GM21619 (cell line): ENCODE measurements at regions not wholly inside any gene's neighbourhood (a gene's known extent, or its start where the extent isn't known, plus 50 kb on each side); places are given as distances from the start of the nearest gene placed in this dataset.

ENCODE experiments used
- ATAC-seq: cut with Tn5 transposase; IDR thresholded peaks from one replicate; pipeline ENCODE4 v1.9.1; 2021; ENCODE audit not compliant: unreplicated experiment

DNA sequence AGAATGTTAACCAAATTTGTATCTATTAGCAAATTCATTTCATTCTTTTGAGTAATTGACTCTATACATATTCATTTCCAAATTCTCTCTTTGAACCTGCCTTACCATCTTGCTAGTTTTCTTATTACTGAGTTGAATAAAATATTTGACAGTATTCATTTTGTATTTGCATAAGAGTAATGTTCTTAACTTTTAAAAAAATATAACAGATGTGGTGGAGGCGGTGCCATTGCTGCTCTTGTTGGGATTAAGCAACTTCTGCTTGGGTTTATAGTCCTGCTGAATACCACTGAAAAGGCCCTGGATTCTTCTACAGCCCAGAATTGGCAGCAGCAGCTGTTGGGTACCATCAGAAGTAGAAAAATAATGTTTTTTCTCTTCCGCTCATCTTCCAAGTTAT is 148.9 kb upstream of the PEX5L start:
- no peak for ATAC-seq

DNA sequence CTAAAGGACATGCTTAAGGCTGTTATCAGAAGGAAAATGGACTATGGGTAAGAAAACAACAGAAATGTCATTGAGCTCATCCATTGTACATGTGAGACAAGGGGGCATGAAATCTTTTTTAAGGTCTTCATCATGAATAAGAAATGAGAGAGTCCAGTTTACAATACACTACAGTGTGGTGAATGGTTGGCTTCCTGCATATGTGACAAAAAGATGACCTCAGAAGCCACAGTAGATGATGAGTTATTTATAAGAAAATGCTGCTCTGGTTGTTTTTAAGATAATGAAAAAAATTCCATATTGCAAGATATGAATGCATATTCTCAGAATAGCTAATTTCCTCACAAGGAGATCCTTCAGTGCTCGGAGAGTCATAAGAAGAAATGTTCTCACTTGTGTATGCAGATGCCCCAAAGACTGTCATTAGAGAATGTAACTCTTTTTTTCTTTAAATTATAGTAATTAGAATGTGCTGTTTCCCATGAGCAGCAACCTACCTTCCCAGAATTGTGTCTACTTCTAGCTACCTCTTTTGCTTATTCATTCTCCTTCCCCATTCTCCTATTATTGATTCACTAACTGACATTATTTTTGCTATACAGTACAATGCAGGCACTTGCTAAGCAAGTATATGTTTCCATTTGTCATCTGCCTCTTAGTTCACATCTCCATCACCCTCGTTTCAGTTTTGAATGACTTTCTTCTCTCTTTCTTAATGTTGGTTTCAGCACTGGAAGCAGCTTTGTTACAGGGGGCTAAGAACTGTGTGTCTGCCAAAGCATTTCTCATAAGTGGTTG is 152.0 kb upstream of the PEX5L start:
- peak; percentile 66 for ATAC-seq

DNA sequence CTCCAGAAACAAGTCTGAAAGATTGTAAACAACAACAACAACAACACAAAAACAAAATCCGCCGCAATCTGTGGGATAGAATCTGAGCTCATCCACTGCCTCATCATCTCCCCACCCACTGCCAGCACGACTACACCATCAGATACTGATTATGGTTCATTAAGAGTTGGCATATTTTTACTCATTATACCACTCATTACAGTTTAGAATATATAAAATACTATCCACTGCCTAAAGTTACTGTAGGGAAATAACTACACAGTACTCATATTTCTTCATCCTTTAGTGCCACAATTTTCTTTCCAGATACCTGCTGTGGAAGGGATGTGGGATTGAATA is 152.5 kb upstream of the PEX5L start:
- ATAC-seq: peak; percentile 27

DNA sequence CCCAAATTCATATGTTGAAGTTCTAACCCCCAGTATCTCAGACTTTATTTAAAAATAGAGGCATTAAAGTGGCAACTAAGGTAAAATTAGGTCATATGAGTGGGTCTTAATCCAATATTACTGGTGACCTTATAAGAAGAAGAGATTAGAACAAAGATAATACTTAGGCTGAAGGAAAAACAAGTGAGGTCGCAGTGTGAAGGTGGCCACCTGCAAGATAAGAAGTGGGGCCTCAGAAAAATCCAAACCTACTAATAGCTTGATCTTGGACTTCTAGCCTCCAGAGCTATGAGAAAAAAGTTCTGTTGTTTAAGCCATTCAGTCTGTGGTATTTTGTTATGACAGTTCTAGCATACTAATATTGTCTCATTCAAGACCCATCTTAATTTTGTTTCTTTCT is 159.9 kb upstream of the PEX5L start:
- no peak for ATAC-seq

DNA sequence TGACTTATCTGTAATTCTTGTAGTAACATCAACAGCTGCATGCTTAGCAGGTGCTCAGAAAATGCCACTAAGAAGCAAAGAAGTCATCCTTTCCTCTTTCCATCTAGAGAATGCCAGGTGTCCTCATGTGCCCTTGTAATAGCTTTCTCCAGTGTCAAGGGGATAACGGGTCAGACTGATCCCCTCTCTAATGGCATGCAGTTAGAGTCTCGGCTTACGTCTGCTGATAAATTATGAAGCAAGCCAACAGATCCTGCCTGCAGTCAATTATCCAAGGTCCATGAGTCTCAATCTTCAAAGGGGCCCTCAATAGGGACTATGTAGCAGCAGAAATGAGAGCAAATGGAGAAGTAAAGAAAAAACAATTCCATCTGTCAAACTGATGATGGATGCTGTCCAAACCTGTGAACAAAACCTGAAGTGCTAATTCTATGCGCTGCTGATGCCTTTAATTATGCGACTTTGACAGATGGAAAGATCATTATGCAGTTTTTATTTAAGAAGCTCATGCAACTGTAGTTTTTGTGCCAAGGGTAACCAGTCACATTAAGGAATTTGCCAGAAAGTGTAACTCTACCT is 162.8 kb upstream of the PEX5L start:
- ATAC-seq: no peak

DNA sequence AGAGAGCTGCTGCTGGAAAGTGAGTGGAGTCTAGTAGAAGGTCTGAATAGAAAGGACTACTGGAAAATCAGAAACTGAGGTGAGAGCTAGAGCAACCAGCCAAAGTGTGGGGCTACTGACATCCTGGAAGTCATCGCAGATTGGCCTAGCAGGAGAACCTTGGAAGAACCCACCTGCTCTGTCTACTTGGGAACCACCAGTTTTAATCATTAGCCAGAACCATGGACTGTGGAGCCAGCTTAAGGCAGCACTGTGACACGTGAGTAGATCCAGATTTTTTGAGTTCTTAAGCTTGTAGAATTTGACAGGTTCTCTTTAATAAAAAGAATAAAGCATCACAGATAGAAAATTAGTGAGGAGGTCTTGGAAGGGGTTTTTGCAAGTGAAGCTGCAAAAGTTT is 179.1 kb upstream of the PEX5L start:
- ATAC-seq: no peak

DNA sequence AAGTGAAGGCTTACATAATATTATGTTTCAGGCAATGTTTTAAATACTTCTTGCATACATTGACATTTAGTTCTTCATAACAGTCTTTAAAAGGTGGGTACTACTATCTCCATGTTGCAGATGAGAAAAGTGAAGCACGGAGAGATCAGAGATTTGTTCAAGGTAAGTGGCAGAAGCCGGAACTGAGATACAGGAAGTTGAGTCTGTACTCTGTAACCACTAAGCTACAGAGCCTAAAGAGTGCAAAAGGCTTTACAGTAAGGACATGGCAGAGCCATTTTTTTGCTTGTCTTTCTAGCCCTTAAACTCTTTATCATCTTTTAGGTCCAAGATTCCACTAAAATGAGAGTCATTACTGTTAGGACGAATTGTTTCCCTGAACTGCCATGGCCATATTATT is 186.5 kb upstream of the PEX5L start:
- ATAC-seq: no peak

DNA sequence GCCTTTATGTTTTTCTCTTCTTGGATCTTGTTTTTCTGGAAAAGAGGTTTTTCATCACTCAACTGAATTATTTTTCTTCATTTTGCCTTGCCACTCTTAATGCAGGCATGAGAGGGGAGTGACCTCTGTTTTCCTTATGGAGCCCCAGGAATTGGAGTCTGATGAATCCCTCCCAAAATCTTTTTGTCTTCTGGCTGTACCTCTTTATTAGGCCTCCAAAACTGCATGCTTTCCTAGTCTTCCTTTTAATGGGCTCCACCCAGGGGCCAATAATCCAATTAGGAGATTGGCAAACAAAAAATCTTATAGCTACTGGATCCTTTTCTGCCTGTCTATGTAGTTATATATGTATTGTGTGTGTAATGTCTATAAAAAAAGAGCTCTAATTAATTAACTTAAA is 192.4 kb upstream of the PEX5L start:
- no peak for ATAC-seq

DNA sequence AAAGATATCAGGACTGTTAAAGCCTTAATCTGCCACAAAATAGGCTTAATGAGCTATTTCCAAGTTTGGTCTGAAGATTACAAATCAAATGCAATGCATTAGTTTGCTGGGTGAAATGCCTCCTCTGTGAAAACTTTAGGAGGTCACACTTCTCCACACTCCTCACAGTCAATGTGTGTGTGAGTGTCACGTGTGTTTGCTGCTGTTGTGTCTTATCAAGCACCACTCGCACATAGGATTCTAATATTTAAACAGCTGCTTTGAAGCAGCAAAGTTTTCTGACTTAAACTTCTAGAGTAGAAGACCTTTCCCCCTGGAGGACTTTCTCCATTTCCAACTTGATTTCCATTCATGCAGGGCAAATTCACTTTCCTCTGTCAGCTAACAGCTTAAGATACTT is 203.2 kb upstream of the PEX5L start:
- ATAC-seq: no peak

DNA sequence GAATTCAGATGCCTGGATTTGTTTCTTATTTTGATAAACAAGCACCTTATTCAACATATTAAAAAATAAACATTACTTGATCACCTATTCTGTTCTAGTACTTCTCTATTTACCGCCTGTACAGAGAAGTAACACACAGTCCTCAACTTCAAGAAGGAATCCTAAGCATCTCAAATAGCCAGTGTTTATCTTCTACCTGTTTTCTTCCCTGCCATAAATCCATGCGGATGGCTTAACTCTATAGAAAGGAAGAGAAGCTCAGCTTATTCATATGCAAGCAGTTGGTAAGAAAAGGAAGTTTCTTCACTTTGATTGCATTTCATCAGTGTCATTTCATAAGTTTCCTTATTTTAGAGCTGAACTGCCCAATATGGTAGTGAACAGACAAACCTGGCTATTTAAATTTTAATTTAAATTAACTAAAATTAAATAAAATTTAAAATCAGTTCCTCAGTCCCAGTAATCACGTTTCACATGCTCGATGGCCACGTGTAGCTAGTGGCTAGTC is 210.0 kb upstream of the PEX5L start:
- no peak for ATAC-seq

DNA sequence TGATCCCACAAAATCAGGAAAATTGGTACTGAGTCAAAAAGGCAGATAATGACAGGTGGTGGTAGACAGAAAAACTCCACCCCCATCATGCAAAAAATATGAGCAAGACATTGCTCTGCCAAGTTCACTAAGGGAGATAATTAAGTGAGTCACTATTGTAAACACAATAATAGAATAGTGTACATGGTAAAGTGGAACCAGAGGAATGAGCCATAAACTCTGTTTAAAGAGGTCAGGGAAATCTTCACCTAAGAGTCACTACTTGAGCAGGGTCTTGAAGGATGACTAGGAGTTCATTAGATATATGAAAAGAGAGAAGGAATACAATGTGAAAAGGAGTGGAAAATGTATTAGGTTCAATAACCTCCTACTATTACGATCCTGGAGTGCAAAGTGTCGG is 213.4 kb upstream of the PEX5L start:
- no peak for ATAC-seq

DNA sequence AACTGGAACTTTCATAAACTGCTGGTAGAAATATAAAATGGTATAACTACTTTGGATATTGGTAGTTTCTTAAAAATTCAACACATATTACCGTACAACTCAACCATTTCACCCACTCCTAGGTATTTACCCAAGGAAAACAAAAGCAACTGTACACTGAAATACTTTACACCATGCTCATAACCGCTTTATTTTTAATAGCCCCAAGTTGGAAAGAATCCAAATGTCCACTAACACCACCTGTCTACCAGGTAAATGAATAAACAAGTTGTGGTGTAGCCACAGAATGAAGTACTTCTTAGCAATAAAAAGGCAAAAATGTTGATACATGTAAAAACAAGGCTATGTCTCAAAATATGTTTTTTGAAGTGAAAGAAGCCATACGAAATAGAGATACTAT is 215.9 kb upstream of the PEX5L start:
- no peak for ATAC-seq

DNA sequence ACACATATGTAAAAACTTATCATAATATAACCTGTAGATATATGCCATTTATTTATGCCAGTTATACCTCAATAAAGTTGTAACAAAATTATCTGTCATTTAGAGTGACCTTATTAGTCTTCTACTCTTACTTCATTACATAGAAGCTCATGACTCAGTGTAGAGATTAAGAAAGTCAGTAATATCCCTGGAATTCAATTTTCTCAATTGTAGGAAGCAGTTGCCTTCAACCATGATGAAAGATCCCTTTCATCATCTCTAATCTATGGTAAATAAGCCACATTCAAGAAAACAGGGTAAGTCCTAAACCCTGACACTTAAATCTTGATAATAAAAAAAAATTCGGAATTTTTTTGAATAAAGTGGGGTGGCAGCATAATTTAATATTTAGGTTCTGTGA is 216.5 kb upstream of the PEX5L start:
- no peak for ATAC-seq

DNA sequence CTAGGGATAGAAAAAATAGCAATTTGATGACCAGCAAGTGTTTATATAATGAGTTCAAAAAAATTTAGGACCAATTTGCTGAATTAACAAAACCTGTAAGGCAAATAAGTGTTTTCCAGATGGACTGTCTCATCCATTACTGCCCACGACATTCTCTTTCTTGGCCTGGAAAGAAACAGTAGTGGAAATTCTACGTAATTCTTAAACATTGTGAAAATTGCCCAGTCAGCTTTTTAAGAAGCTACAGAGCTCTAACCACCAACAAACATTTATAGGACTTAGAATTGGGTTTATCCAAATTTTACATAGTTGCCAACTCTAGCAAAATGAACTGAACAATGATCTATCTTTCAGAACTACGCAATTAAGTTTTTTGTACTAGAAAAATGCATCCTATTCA is 227.7 kb upstream of the PEX5L start:
- no peak for ATAC-seq

DNA sequence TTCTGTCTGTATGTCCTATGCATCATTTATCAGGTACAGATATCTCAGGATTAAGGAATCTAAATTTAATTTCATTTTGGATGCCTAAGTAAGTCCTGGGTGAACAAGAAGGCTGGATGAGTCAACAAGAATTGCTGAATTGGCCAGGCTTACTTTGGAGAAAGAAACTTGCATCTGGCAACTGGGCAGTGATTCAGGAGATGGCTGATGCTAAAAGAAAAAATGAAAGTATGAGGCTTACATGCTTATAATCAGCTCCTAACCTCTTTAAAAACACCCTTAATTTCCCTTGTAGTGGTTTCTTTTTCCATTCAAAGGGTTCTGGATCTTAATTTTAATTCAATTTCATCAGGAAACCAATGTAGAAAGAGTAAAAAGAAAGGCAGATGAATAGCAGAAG is 228.8 kb upstream of the PEX5L start:
- no peak for ATAC-seq

DNA sequence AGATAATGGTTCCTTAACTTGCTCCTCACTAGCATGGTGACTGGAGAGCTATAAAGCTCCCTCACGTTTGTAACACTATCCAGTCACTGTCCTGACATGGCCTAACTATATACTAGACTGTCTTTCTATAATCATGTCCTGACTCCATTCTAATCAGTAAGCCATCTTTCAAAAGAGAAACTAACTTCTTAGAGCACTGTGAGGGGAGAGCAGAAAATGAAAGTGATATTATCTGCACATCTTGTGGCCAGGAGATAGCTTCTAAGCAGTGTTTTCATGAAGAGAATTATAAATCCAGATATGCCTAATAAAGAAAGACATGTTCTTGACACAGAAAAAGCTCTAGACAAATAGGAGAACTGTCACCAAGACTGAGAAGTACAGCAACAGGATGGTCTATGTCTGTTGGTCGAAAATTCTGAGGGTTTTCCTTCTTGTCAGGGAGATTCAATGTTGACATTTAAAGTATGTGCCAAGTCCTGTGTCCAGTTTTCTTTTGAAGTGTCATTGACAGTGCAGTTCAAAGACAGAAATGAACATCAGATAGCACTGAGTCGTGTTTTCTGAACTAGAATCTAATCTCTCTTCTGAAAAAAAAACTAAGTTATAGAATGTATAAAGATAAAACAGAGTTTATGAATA is 230.6 kb upstream of the PEX5L start:
- ATAC-seq: peak; percentile 100

DNA sequence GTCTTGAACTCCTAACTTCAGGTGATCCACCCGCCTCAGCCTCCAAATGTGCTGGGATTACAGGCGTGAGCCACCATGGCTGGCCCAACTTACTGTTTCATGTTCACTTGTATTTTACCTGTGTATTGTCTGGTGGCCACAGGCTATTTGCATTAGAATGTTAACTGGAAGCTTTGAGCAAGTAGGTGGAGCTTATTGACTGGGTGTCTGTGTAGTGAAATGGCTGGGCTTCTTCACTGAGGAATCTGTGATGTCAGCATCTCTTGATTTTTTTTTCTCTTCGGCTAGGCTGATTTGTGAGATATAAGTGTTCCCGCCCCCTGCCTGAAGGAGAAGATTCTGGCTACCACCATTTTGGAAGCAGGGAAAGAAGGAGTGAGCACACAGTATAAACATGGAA is 237.8 kb upstream of the PEX5L start:
- no peak for ATAC-seq

DNA sequence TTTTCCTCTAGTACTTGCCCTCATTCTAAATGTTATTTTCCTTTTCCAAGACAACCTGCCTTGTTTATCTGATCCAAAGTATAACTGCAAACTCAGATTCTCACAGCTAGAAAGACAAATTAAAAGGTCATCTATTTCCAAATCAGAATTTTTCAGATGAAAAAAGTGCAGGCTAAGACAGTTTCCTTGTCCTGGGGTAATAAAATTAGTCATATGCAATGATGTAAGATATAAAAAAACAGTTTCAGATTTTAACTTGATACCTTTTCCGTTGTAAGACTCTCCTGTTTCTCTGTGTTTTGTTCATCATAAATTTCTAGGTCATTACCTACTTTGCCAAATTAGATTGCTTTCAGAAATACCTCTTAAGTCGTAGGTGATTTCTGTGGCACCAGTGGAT is 238.4 kb upstream of the PEX5L start:
- ATAC-seq: no peak

DNA sequence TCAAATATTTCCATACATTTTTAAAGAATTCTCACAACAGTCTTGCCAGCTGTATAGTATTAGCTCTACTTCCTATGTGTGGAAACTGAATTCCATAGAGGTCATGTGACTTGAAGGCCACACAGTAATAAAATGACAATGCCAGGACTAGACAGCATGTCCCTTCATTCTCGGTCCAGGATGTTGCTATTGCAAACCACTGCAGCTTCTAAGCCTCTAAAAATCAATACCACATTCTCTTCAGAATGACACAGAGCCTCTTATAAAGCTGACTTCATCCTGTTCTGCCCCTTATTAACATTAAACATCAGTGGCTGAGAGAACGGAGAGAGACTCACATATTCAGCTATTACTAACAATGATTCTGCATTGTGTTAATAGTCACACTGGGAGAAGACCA is 240.3 kb upstream of the PEX5L start:
- ATAC-seq: no peak

DNA sequence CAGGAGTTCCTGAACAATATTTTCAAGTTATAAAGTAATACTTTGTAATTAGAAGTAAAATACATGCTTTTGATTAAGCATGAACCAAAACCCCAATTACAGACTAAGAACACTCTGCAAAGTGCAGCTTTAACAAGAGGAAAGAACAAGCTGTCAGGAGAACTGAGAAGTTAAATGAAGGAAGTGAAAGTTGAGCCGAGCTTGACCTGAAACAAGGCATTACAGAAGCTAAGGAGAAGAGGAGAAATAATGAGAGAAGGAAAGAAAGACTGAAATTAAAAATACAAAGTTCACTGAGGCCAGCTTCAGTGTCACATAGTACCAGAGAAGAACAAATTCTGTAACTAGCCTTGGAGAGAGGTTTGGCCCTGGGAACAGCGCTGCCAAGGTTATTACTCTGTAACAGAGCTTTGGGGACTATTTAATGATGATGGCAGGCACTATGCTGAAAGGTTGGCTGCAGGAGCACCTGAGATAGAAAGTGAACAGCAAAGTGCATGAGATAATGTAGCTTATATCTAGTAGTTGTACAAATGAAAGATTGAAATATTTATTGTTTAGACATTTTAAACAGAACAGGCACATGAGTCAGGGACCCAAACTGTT is 241.9 kb upstream of the PEX5L start:
- peak; percentile 98 for ATAC-seq

DNA sequence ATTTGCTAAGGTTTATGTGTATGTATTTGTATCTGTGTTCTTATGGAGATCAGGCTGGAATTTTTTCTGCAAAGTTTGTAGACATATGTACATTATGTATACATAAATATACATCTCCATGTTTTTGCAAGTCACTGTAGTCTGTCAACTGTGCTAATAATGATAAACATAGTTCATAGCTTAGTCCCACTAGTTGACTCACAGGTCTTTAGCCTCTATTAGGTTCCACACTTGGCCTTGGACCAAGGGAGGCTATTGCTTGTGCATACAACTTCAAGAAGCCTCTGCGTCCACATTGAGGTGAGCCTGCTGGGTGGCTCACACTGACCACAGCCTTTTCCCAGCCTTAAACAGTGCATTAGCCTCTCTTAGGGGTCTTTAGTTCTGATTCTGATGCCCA is 243.8 kb upstream of the PEX5L start:
- no peak for ATAC-seq

DNA sequence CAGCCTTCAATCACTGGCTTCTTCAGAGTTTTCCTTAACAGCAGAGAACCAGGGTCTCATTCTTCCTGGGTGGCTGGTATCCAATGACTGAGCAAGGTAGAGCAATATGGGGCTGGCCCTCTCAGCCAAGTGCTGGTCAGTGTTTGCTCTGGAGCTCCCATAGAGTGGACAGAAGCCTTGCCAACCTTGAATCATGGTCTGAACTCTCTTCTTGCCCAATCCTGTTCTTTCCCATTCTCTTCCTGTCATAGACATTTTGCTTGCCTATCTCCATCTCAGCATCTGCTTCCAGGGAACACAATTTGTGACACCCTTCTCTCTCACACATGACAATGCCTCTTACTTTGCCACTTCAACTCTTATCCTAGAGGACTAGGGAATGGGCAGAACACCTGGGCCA is 245.6 kb upstream of the PEX5L start:
- no peak for ATAC-seq
